CD4-positive, CD25-positive, alpha-beta regulatory T cell (primary cell): ENCODE measurements at regions not wholly inside any gene's neighbourhood (a gene's known extent, or its start where the extent isn't known, plus 50 kb on each side); places are given as distances from the start of the nearest gene placed in this dataset.

Experiments
- ATAC-seq, 2 donors: fragments of 150-1000 bp; cut with Tn5 transposase; one replicate each; pipeline ENCODE4 v1.10.0; 2021; ENCODE audit warnings: low read depth in 2 of 2, moderate number of reproducible peaks in 2 of 2, moderate library complexity in 1 of 2
- DNase-seq, 3 donors: peaks; one replicate each; pipeline versions ENCODE4 v3.0.0 to v3.0.0-alpha.2; 2012 to 2022; ENCODE audit warnings: mixed read lengths in 1 of 3
- H3K27ac ChIP-seq: one replicate; pipeline ENCODE4 v1.7.0; 2013; ENCODE audit warnings: mild to moderate bottlenecking, low read length; ENCODE audit not compliant: insufficient read depth, poor library complexity, severe bottlenecking
- H3K27me3 ChIP-seq: one replicate; pipeline ENCODE4 v1.7.0; 2013; ENCODE audit warnings: low read length; ENCODE audit not compliant: control insufficient read depth, insufficient read depth
- H3K36me3 ChIP-seq: one replicate; pipeline ENCODE4 v1.7.0; 2013; ENCODE audit warnings: mild to moderate bottlenecking, low read length, moderate library complexity; ENCODE audit not compliant: control insufficient read depth, insufficient read depth
- H3K4me1 ChIP-seq: 2 replicates; pipeline ENCODE4 v1.7.0; 2013; ENCODE audit warnings: mild to moderate bottlenecking, low read length; ENCODE audit not compliant: insufficient read depth, control insufficient read depth, poor library complexity, severe bottlenecking
- H3K4me3 ChIP-seq: one replicate; pipeline ENCODE4 v1.7.0; 2013; ENCODE audit warnings: low read depth, mild to moderate bottlenecking, low read length, moderate library complexity
- H3K9me3 ChIP-seq, 2 experiments: 1 replicate in 1 of 2; 2 replicates in 1 of 2; pipeline ENCODE4 v1.7.0; 2013; ENCODE audit warnings: low read length in 2 of 2, mild to moderate bottlenecking in 1 of 2, moderate library complexity in 1 of 2; ENCODE audit not compliant: control insufficient read depth in 2 of 2
- H3K27ac Mint-ChIP-seq, 3 donors: one replicate each; pipeline ENCODE4 v1.8.0; 2020 to 2022; ENCODE audit warnings: mild to moderate bottlenecking in 3 of 3, mixed read lengths in 3 of 3, moderate library complexity in 2 of 3
- H3K27me3 Mint-ChIP-seq: one replicate; pipeline ENCODE4 v1.8.0; 2022; ENCODE audit warnings: mild to moderate bottlenecking, mixed read lengths
- H3K36me3 Mint-ChIP-seq: one replicate; pipeline ENCODE4 v1.8.0; 2020; ENCODE audit warnings: mixed read lengths
- H3K4me1 Mint-ChIP-seq, 4 donors: one replicate each; pipeline ENCODE4 v1.8.0; 2020 to 2022; ENCODE audit warnings: mixed read lengths in 4 of 4, mild to moderate bottlenecking in 1 of 4
- H3K4me3 Mint-ChIP-seq, 4 donors: one replicate each; pipeline ENCODE4 v1.8.0; 2020 to 2022; ENCODE audit warnings: mild to moderate bottlenecking in 4 of 4, mixed read lengths in 4 of 4, moderate library complexity in 3 of 4
- H3K9me3 Mint-ChIP-seq, 7 donors: one replicate each; pipeline ENCODE4 v1.8.0; 2020 to 2022; ENCODE audit warnings: mixed read lengths in 7 of 7, mild to moderate bottlenecking in 3 of 7, moderate library complexity in 2 of 7

- Histone ChIP-seq H3K27ac (no peak overlapping the region), H3K27me3 (peaks cover 3% of the 10 kb centered on the region), H3K36me3 (no peaks in the 10 kb centered on the region), H3K4me3 (no peak overlapping the region), H3K4me1 (no peaks in the 10 kb centered on the region), H3K9me3 (no peaks in the 10 kb centered on the region)
- Mint-ChIP-seq H3K27ac (no peak overlapping the region), H3K4me1 (no peaks in the 10 kb centered on the region), H3K36me3 (no peaks in the 10 kb centered on the region), H3K27me3 (peaks cover 14% of the 10 kb centered on the region), H3K4me3 (no peak overlapping the region), H3K9me3 (peaks cover 0 to 8% (median 5%) of the 10 kb centered on the region in 7 donors)
- DNase-seq (no peak), ATAC-seq (no peak)
These were observed 190.7 kb upstream of the SIX2 start for GRCh38 chr2:45199973-45200372.

DNA sequence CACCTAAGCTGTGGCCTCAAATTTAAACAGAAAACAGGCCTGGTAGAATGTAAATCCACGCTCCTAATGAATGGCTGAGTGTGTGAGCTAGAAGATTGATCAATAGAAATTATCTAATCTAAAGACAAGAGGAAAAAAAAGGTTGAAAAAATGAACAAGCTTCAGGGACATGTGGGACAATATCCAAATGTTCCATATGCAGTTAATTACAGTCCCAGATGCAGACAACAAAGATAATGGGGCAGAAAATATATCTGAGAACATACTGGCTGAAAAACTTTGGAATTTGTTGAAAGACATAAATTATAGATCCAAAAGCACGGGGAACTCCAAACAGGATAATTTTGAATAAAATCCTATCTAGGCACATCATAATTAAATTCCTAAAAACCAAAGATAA is 186.7 kb upstream of the SIX2 start:
- H3K4me3 ChIP-seq = no peak overlapping the region
- peaks cover 0 to 2% (median 0%) of the 10 kb centered on the region in 7 donors for H3K9me3 Mint-ChIP-seq
- peaks cover 2% of the 10 kb centered on the region for H3K27me3 ChIP-seq
- no peak for ATAC-seq
- H3K27me3 Mint-ChIP-seq = peaks cover 22% of the 10 kb centered on the region
- no peak for DNase-seq
- H3K9me3 ChIP-seq = no peaks in the 10 kb centered on the region
- H3K27ac ChIP-seq = no peak overlapping the region
- no peaks in the 10 kb centered on the region for H3K36me3 Mint-ChIP-seq
- H3K36me3 ChIP-seq = no peaks in the 10 kb centered on the region
- no peak overlapping the region for H3K4me3 Mint-ChIP-seq
- H3K4me1 ChIP-seq = no peaks in the 10 kb centered on the region
- H3K27ac Mint-ChIP-seq = no peak overlapping the region
- no peaks in the 10 kb centered on the region for H3K4me1 Mint-ChIP-seq

DNA sequence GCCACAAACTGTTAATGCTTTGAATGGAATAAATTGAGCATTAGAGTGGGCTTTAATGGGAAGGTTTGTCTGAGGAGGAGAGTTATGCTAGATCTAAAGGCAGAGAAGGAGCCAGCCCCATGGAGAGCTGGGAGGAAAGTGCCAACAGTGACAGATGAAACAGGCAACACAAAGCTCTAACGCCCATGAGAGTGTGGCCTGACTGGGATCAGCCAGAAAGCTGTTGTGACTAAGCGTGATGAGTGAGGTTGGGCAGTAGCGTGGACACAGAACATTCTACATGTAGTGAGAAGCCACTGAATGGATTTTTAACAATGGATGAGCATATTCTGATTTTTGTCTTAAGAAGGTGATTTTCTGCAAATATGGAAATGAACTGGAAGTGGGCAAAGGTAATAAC is 185.3 kb upstream of the SIX2 start:
- H3K4me3 ChIP-seq = no peak overlapping the region
- no peaks in the 10 kb centered on the region for H3K4me1 ChIP-seq
- no peaks in the 10 kb centered on the region for H3K4me1 Mint-ChIP-seq
- no peaks in the 10 kb centered on the region for H3K36me3 ChIP-seq
- no peaks in the 10 kb centered on the region for H3K9me3 ChIP-seq
- H3K27ac Mint-ChIP-seq = no peak overlapping the region
- peaks cover 18% of the 10 kb centered on the region for H3K27me3 Mint-ChIP-seq
- H3K36me3 Mint-ChIP-seq = no peaks in the 10 kb centered on the region
- peaks cover 2% of the 10 kb centered on the region for H3K27me3 ChIP-seq
- H3K9me3 Mint-ChIP-seq = peaks cover 0 to 2% (median 0%) of the 10 kb centered on the region in 7 donors
- ATAC-seq = no peak
- H3K27ac ChIP-seq = no peak overlapping the region
- no peak for DNase-seq
- H3K4me3 Mint-ChIP-seq = no peak overlapping the region

DNA sequence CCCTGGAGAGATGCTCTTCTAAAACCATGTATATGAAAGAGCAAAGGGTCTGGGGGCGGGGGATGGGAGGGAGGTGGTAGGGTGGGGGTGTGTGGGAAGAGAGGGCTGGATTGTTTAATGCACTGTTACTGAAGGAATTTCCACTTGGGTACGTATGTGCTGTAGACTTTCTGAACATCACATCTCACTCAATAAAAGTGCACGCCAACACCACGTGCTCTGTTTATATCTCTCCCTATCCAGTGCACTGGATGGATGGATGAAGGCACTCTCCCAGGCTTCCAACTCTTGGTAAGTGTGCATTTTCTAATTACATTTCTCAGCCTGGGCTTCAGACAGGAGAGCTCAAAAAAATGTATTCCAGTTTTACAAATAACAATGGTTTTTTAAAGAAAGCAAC is 184.3 kb upstream of the SIX2 start:
- H3K4me3 Mint-ChIP-seq = no peak overlapping the region
- no peak overlapping the region for H3K27ac Mint-ChIP-seq
- no peaks in the 10 kb centered on the region for H3K4me1 ChIP-seq
- peaks cover 18% of the 10 kb centered on the region for H3K27me3 Mint-ChIP-seq
- no peaks in the 10 kb centered on the region for H3K36me3 ChIP-seq
- DNase-seq (no peak), ATAC-seq (no peak)
- H3K4me3 ChIP-seq = no peak overlapping the region
- H3K27me3 ChIP-seq = peaks cover 2% of the 10 kb centered on the region
- H3K9me3 ChIP-seq = no peaks in the 10 kb centered on the region
- no peak overlapping the region for H3K27ac ChIP-seq
- H3K36me3 Mint-ChIP-seq = no peaks in the 10 kb centered on the region
- no peaks in the 10 kb centered on the region for H3K4me1 Mint-ChIP-seq
- H3K9me3 Mint-ChIP-seq = peaks cover 0 to 2% (median 0%) of the 10 kb centered on the region in 7 donors

GRCh38 chr2:45192991-45193390 is 183.7 kb upstream of the SIX2 start:
- Histone ChIP-seq H3K4me3 (no peak overlapping the region), H3K36me3 (no peaks in the 10 kb centered on the region), H3K27ac (no peak overlapping the region), H3K27me3 (peaks cover 2% of the 10 kb centered on the region), H3K9me3 (no peaks in the 10 kb centered on the region), H3K4me1 (no peaks in the 10 kb centered on the region)
- Mint-ChIP-seq H3K36me3 (no peaks in the 10 kb centered on the region), H3K9me3 (peaks cover 0 to 4% (median 0%) of the 10 kb centered on the region in 7 donors), H3K27me3 (peaks cover 18% of the 10 kb centered on the region), H3K27ac (no peak overlapping the region), H3K4me3 (no peak overlapping the region), H3K4me1 (no peaks in the 10 kb centered on the region)
- DNase-seq = no peak
- no peak for ATAC-seq

- H3K27ac ChIP-seq = no peak overlapping the region
- H3K9me3 Mint-ChIP-seq = peaks cover 0 to 6% (median 0%) of the 10 kb centered on the region in 7 donors
- H3K36me3 ChIP-seq = no peaks in the 10 kb centered on the region
- H3K27me3 ChIP-seq = peaks cover 2% of the 10 kb centered on the region
- DNase-seq (no peak), ATAC-seq (no peak)
- H3K4me1 ChIP-seq = no peaks in the 10 kb centered on the region
- H3K36me3 Mint-ChIP-seq = no peaks in the 10 kb centered on the region
- no peak overlapping the region for H3K27ac Mint-ChIP-seq
- no peak overlapping the region for H3K4me3 Mint-ChIP-seq
- H3K4me3 ChIP-seq = no peak overlapping the region
- peaks cover 18% of the 10 kb centered on the region for H3K27me3 Mint-ChIP-seq
- no peaks in the 10 kb centered on the region for H3K9me3 ChIP-seq
- no peaks in the 10 kb centered on the region for H3K4me1 Mint-ChIP-seq
These were observed 183.2 kb upstream of the SIX2 start for GRCh38 chr2:45192481-45192880.

DNA sequence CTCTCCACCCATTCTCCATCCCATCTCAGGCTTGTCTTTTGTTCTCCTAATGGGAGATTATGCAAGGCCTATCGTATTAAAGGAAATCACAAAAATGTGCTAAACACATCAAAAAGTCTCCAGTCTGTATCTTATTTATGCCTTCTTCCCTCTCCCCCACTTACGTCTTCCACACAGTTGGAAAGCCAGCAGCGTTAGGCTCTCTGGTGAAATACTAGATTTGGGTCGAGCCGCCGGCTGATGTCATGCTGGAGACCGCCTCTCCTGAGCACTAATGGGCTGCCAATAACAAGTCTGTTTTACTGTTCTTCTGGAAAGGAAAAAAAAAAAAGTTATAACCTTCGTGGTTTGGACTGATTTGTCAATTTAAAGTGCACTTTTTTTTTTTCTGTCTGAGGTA is 182.7 kb upstream of the SIX2 start:
- peaks cover 0 to 6% (median 0%) of the 10 kb centered on the region in 7 donors for H3K9me3 Mint-ChIP-seq
- DNase-seq (no peak), ATAC-seq (no peak)
- Histone ChIP-seq H3K36me3 (no peaks in the 10 kb centered on the region), H3K9me3 (no peaks in the 10 kb centered on the region), H3K27me3 (peaks cover 2% of the 10 kb centered on the region), H3K4me3 (no peak overlapping the region), H3K4me1 (no peaks in the 10 kb centered on the region), H3K27ac (no peak overlapping the region)
- no peak overlapping the region for H3K27ac Mint-ChIP-seq
- H3K27me3 Mint-ChIP-seq = peaks cover 16% of the 10 kb centered on the region
- H3K4me3 Mint-ChIP-seq = no peak overlapping the region
- H3K36me3 Mint-ChIP-seq = no peaks in the 10 kb centered on the region
- H3K4me1 Mint-ChIP-seq = no peaks in the 10 kb centered on the region

DNA sequence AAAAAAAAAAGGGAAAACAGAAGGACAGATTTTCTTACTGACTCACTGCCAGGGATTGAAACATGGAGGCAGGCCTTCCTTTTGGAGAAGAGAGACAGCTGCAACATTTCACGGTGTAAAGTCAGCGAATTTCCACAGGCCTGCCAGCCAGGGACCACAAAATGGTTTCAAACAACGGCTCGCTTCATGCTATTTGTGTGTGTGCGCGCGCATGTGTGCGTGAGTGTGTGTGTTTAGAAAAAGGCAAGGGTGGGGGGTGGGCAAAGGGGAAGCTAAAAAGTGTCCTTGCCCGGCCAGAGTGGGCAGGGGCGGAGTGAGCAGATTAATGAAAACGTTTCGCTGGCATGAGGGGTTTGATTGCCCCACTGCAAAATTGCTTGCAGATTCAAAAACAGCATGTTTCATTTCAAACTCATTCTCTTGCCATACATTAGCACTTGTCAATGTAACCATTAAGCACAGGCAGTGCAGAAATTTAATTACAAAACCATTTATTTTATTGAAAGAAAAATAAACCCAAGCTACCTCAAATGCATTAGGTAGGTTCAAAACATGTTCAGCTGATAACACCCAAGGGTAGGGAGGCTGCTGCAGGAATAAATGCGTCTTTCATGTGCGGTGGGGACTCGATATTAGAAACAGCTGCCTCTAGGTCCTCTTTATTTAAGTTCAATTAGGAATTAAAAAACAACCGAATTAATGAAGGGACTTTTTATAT is 182.1 kb upstream of the SIX2 start:
- H3K27me3 Mint-ChIP-seq = peaks cover 13% of the 10 kb centered on the region
- no peaks in the 10 kb centered on the region for H3K4me1 Mint-ChIP-seq
- DNase-seq (no peak), ATAC-seq (no peak)
- H3K9me3 ChIP-seq = no peaks in the 10 kb centered on the region
- H3K27ac Mint-ChIP-seq = no peak overlapping the region
- H3K36me3 Mint-ChIP-seq = no peaks in the 10 kb centered on the region
- no peak overlapping the region for H3K4me3 ChIP-seq
- peaks cover 0 to 6% (median 0%) of the 10 kb centered on the region in 7 donors for H3K9me3 Mint-ChIP-seq
- no peaks in the 10 kb centered on the region for H3K4me1 ChIP-seq
- H3K27ac ChIP-seq = no peak overlapping the region
- H3K4me3 Mint-ChIP-seq = no peak overlapping the region
- no peaks in the 10 kb centered on the region for H3K36me3 ChIP-seq
- peaks cover 2% of the 10 kb centered on the region for H3K27me3 ChIP-seq
